ENCODE measurements at regions not wholly inside any gene's neighbourhood (a gene's known extent, or its start where the extent isn't known, plus 50 kb on each side); places are given as distances from the start of the nearest gene placed in this dataset.
A peak's percentile ranks its signal among the peaks of the same experiment; 100 is the strongest.

GRCh38 chr7:42340436-42340835 is 103.4 kb upstream of the GLI3 start:
- no peak overlapping the region for H3K4ac ChIP-seq (replicated peaks; ENCODE audit: insufficient read length, low read depth, low read length)
- no peak overlapping the region for H2BK120ac ChIP-seq (replicated peaks; ENCODE audit: low read depth, low read length)
- H3K27me3 ChIP-seq (replicated peaks in 1 of 4; ENCODE audit: control insufficient read depth in 3 of 4, extremely low read depth in 1 of 4, insufficient read depth in 3 of 4, low read length in 3 of 4) = no peaks in the 10 kb centered on the region
- no peaks in the 10 kb centered on the region for H3K79me2 ChIP-seq (ENCODE audit: control insufficient read depth in 1 of 2, insufficient read depth in 2 of 2, low read length in 2 of 2)
- H3K9me3 ChIP-seq (ENCODE audit: insufficient read depth in 2 of 2, low read depth in 1 of 2, low read length in 1 of 2) = no peaks in the 10 kb centered on the region
- no peaks in the 10 kb centered on the region for H4K20me1 ChIP-seq (replicated peaks in 1 of 2; ENCODE audit: control insufficient read depth in 1 of 2, insufficient read depth in 2 of 2, low read length in 2 of 2)
- no peak overlapping the region; the same call in 1 of the 2 replicates for H2AFZ ChIP-seq (ENCODE audit: low read length)
- no peak overlapping the region for H3K56ac ChIP-seq (replicated peaks; ENCODE audit: insufficient read length, low read depth, low read length)
- peak overlapping the region; percentile 43; the same call in 1 of the 2 replicates for H2BK20ac ChIP-seq (ENCODE audit: low read length)
- H4K91ac ChIP-seq (replicated peaks; ENCODE audit: insufficient read length, low read length) = no peak overlapping the region
- H3K36me3 ChIP-seq (ENCODE audit: control insufficient read depth in 2 of 4, insufficient read depth in 4 of 4, low read length in 3 of 4) = no peaks in the 10 kb centered on the region
- CTCF ChIA-PET (ENCODE audit: partially characterized antibody) = no interaction called here
- 0 out of 2 replicates have a peak overlapping the region, but pooled peaks have one; percentile 25 for H3K18ac ChIP-seq (ENCODE audit: extremely low read depth, low read length)
- POLR2A ChIA-PET (ENCODE audit: partially characterized antibody) = no interaction called here
- no peak overlapping the region for H3K4me2 ChIP-seq (ENCODE audit: insufficient read depth in 1 of 2, low read depth in 2 of 2, low read length in 2 of 2)
- no peak overlapping the region for H2BK12ac ChIP-seq (ENCODE audit: low read depth, low read length)
- DNase-seq (ENCODE audit: low read depth in 1 of 2, low spot score in 2 of 2) (no peak), FAIRE-seq (no peak)
- 0 out of 2 replicates have a peak, but pooled peaks have one; percentile 31 for TF ChIP-seq TBP (IDR thresholded peaks at IDR 0.05; ENCODE audit: low read depth, low read length)
- TF ChIP-seq KDM5A (IDR thresholded peaks at IDR 0.05; ENCODE audit: low read length) = no peak
- TF ChIP-seq POLR2A (IDR thresholded peaks at IDR 0.05; ENCODE audit: control extremely low read depth in 1 of 2, low read depth in 2 of 2, low read length in 2 of 2) = peak in 1 of 2 experiments; percentile 43; a peak in 1 of 3 replicates
- TF ChIP-seq FOSL1 (IDR thresholded peaks at IDR 0.05; ENCODE audit: insufficient read depth, low read depth, low read length) = no peak
- H4K5ac ChIP-seq (ENCODE audit: insufficient read length, low read depth, low read length) = no peak overlapping the region
- no peak overlapping the region for H2AK5ac ChIP-seq (ENCODE audit: low read depth, low read length)
- no peak overlapping the region for H2BK5ac ChIP-seq (ENCODE audit: low read depth, low read length)
- peaks cover 0 to 4% (median under 1%) of the 10 kb centered on the region in 4 experiments; a peak in 5 of 7 replicates for H3K4me1 ChIP-seq (replicated peaks in 1 of 4; ENCODE audit: control insufficient read depth in 3 of 4, insufficient read depth in 4 of 4, low read length in 3 of 4)
- no peaks in the 10 kb centered on the region for H3K79me1 ChIP-seq (ENCODE audit: low read depth, low read length)
- H3K9ac ChIP-seq (replicated peaks in 1 of 4; ENCODE audit: extremely low read depth in 1 of 4, low read depth in 3 of 4, low read length in 3 of 4) = no peak overlapping the region
- no peak overlapping the region for H3K14ac ChIP-seq (ENCODE audit: insufficient read length)
- no peaks in the 10 kb centered on the region for H3K23me2 ChIP-seq (ENCODE audit: low read depth, low read length)
- H4K8ac ChIP-seq (ENCODE audit: extremely low read depth, insufficient read depth, low read length) = no peak overlapping the region
- H3K27ac ChIP-seq (ENCODE audit: low read depth, low read length) = no peak overlapping the region
- no peak overlapping the region for H3K4me3 ChIP-seq (ENCODE audit: extremely low read depth in 1 of 4, insufficient read depth in 2 of 4, low read depth in 3 of 4, low read length in 4 of 4)
- WGBS, 2 experiments (ENCODE audit: extremely low coverage in 1 of 2, insufficient coverage in 1 of 2, insufficient read length in 1 of 2, insufficient replicate concordance in 2 of 2, low coverage in 1 of 2, low lambda C conversion rate in 2 of 2, missing lambda C conversion rate in 1 of 2) = 87% methylated on average over 5 of the region's 5 CpGs; no CpG with 5 or more reads in 1 of the 2 experiments
- H3K23ac ChIP-seq (ENCODE audit: insufficient read length) = no peak overlapping the region
- H2BK15ac ChIP-seq (ENCODE audit: low read length) = no peak overlapping the region

All from H1 (cell line).